ENCODE measurements at regions not wholly inside any gene's neighbourhood (a gene's known extent, or its start where the extent isn't known, plus 50 kb on each side); places are given as distances from the start of the nearest gene placed in this dataset.

GRCh38 chr1:239755107-239755912 is 336.4 kb upstream of the FMN2 start:
- DNase-seq (ENCODE audit: low read depth) = no peak
- no peak overlapping the region for H3K4me3 ChIP-seq (ENCODE audit: low read depth, low read length)
- no peak for TF ChIP-seq CTCF (IDR thresholded peaks at IDR 0.05; ENCODE audit: insufficient read depth, low read depth, low read length, missing control alignments)

- H3K4me3 ChIP-seq (ENCODE audit: low read depth, low read length) = no peak overlapping the region
- no peak for DNase-seq (ENCODE audit: low read depth)
Measured at GRCh38 chr1:239757716-239758115, 334.0 kb upstream of the FMN2 start.

GRCh38 chr1:239758756-239759155 is 332.9 kb upstream of the FMN2 start:
- H3K4me3 ChIP-seq (ENCODE audit: low read depth, low read length) = no peak overlapping the region
- no peak for DNase-seq (ENCODE audit: low read depth)
- TF ChIP-seq CTCF (IDR thresholded peaks at IDR 0.05; ENCODE audit: insufficient read depth, low read depth, low read length, missing control alignments) = no peak

More at GRCh38 chr1:239757716-239758115, 334.0 kb upstream of the FMN2 start:
- TF ChIP-seq CTCF (IDR thresholded peaks at IDR 0.05; ENCODE audit: insufficient read depth, low read depth, low read length, missing control alignments) = no peak

- no peak for TF ChIP-seq CTCF (IDR thresholded peaks at IDR 0.05; ENCODE audit: insufficient read depth, low read depth, low read length, missing control alignments)
- DNase-seq (ENCODE audit: low read depth) = no peak
- H3K4me3 ChIP-seq (ENCODE audit: low read depth, low read length) = no peak overlapping the region
Measured at GRCh38 chr1:239761509-239761908, 330.2 kb upstream of the FMN2 start.

GRCh38 chr1:239763850-239764249 is 327.8 kb upstream of the FMN2 start:
- TF ChIP-seq CTCF (IDR thresholded peaks at IDR 0.05; ENCODE audit: insufficient read depth, low read depth, low read length, missing control alignments) = no peak
- no peak for DNase-seq (ENCODE audit: low read depth)

GRCh38 chr1:239764546-239764945 is 327.1 kb upstream of the FMN2 start:
- TF ChIP-seq CTCF (IDR thresholded peaks at IDR 0.05; ENCODE audit: insufficient read depth, low read depth, low read length, missing control alignments) = no peak
- H3K4me3 ChIP-seq (ENCODE audit: low read depth, low read length) = no peak overlapping the region
- no peak for DNase-seq (ENCODE audit: low read depth)

More at GRCh38 chr1:239763850-239764249, 327.8 kb upstream of the FMN2 start:
- no peak overlapping the region for H3K4me3 ChIP-seq (ENCODE audit: low read depth, low read length)

GRCh38 chr1:239765163-239765562 is 326.5 kb upstream of the FMN2 start:
- no peak overlapping the region for H3K4me3 ChIP-seq (ENCODE audit: low read depth, low read length)
- DNase-seq (ENCODE audit: low read depth) = no peak
- no peak for TF ChIP-seq CTCF (IDR thresholded peaks at IDR 0.05; ENCODE audit: insufficient read depth, low read depth, low read length, missing control alignments)
